ENCODE measurements at regions not wholly inside any gene's neighbourhood (a gene's known extent, or its start where the extent isn't known, plus 50 kb on each side); places are given as distances from the start of the nearest gene placed in this dataset.

DNA sequence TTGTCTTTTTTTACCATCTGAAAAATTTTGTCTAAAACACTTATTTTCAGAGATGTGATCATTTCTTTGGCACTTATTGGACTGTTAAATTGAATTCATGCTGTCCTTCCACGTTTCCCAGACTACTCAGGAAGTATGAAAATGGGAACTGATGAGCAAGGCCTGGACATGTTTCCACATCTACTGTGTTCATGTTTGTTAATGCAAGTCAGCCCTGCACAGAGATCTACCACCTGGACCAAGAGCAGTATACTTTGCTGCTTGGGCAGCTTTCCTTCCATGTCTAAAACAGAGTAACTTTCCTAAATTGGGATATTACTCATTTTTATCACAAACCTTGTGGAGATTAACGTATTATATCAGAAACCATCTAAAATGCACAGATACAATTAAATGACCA, 687.4 kb downstream of the DIAPH3 start:
- no peaks in the 10 kb centered on the region for H3K36me3 ChIP-seq (ENCODE audit: low read depth)
- CTCF ChIA-PET, result no interaction called here
- POLR2A ChIA-PET (ENCODE audit: unreplicated experiment), result interaction anchor here (0.6 kb wide), 1 partner anchor 972 kb away, joined by 3 read pairs; no protein-coding TSS in a partner anchor
- no peak overlapping the region for H2AFZ ChIP-seq
- H3F3A ChIP-seq (ENCODE audit: insufficient read depth, low read depth), result no peaks in the 10 kb centered on the region
- H3K9me3 ChIP-seq (ENCODE audit: insufficient read depth, low read depth), result no peaks in the 10 kb centered on the region
- H3K27ac ChIP-seq, result no peak overlapping the region
- BruUV-seq (replicated peaks), result no TSS peak
- no peak for DNase-seq
- no peaks in the 10 kb centered on the region for H4K20me1 ChIP-seq (ENCODE audit: insufficient read depth)
- no peak for TF ChIP-seq EZH2 (IDR thresholded peaks at IDR 0.05; ENCODE audit: low read depth)
- TF ChIP-seq, protein P1, sequence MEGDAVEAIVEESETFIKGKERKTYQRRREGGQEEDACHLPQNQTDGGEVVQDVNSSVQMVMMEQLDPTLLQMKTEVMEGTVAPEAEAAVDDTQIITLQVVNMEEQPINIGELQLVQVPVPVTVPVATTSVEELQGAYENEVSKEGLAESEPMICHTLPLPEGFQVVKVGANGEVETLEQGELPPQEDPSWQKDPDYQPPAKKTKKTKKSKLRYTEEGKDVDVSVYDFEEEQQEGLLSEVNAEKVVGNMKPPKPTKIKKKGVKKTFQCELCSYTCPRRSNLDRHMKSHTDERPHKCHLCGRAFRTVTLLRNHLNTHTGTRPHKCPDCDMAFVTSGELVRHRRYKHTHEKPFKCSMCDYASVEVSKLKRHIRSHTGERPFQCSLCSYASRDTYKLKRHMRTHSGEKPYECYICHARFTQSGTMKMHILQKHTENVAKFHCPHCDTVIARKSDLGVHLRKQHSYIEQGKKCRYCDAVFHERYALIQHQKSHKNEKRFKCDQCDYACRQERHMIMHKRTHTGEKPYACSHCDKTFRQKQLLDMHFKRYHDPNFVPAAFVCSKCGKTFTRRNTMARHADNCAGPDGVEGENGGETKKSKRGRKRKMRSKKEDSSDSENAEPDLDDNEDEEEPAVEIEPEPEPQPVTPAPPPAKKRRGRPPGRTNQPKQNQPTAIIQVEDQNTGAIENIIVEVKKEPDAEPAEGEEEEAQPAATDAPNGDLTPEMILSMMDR (conservative IDR thresholded peaks at IDR 0.05), result no peak
- no peaks in the 10 kb centered on the region for H3K4me1 ChIP-seq (replicated peaks; ENCODE audit: insufficient read depth)
- intact Hi-C loops (cut with micrococcal nuclease; ENCODE audit: unreplicated experiment), result no loop called here
- no peak overlapping the region for H3K4me2 ChIP-seq
- no peaks in the 10 kb centered on the region for H3K27me3 ChIP-seq (ENCODE audit: insufficient read depth, low read depth)
- no peaks in the 10 kb centered on the region for H3K79me2 ChIP-seq (ENCODE audit: low read depth)
- no peaks in the 10 kb centered on the region for H3K9me2 ChIP-seq (ENCODE audit: insufficient read depth)
- no peak overlapping the region for H3K4me3 ChIP-seq

DNA sequence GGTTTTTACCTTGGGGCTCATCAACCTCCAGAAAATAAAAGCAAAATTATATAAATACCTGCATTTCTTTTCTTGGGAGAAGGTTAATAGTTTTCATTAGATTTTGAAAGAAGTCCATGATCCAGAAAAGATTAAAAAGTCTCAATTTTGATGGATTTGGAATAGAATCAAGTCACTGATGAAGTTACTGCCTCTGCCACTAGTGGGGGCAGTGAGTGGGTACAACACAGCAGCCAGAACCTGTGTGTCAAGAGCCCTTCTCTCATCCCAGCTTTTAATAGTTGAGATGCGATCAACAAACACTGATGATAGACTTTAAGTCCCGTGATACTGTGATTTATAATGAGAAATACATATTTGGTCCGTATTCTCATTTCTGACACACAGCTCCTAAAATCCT, 686.7 kb downstream of the DIAPH3 start:
- H3K4me3 ChIP-seq, result no peak overlapping the region
- H3K27me3 ChIP-seq (ENCODE audit: insufficient read depth, low read depth), result no peaks in the 10 kb centered on the region
- H3K79me2 ChIP-seq (ENCODE audit: low read depth), result no peaks in the 10 kb centered on the region
- no peaks in the 10 kb centered on the region for H3K9me3 ChIP-seq (ENCODE audit: insufficient read depth, low read depth)
- H3K4me2 ChIP-seq, result no peak overlapping the region
- no peaks in the 10 kb centered on the region for H3K4me1 ChIP-seq (replicated peaks; ENCODE audit: insufficient read depth)
- no peak for DNase-seq
- no peaks in the 10 kb centered on the region for H3K36me3 ChIP-seq (ENCODE audit: low read depth)
- CTCF ChIA-PET, result no interaction called here
- no peaks in the 10 kb centered on the region for H3K9me2 ChIP-seq (ENCODE audit: insufficient read depth)
- intact Hi-C loops (cut with micrococcal nuclease; ENCODE audit: unreplicated experiment), result no loop called here
- H3F3A ChIP-seq (ENCODE audit: insufficient read depth, low read depth), result no peaks in the 10 kb centered on the region
- no peak overlapping the region for H2AFZ ChIP-seq
- H3K27ac ChIP-seq, result no peak overlapping the region
- no TSS peak for BruUV-seq (replicated peaks)
- TF ChIP-seq, protein P1 (conservative IDR thresholded peaks at IDR 0.05), result peak; percentile 30; the same call in 1 of the 2 replicates
- TF ChIP-seq EZH2 (IDR thresholded peaks at IDR 0.05; ENCODE audit: low read depth), result no peak
- H4K20me1 ChIP-seq (ENCODE audit: insufficient read depth), result no peaks in the 10 kb centered on the region
- POLR2A ChIA-PET (ENCODE audit: unreplicated experiment), result no interaction called here

DNA sequence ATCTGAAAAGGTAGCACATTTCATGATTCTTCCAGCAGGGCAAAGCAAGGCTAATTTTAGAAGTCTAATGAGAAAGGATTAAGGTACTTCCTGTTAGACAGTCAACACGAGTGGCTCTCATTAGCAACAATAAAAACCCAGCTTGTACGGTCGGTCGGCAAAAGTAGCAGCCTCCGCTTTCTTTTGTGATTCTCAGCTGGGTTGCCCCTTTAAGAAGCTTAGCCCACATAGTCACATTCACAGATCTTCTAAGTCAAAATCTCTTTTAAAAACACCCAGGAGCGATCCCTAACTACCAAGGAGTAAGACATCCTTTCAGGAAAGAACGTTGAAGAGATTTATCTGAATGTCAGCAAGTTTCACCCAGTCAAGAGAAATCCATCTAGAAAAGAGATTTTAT, 684.8 kb downstream of the DIAPH3 start:
- no peak for DNase-seq
- no peaks in the 10 kb centered on the region for H3K36me3 ChIP-seq (ENCODE audit: low read depth)
- no peaks in the 10 kb centered on the region for H3K9me2 ChIP-seq (ENCODE audit: insufficient read depth)
- CTCF ChIA-PET, result no interaction called here
- POLR2A ChIA-PET (ENCODE audit: unreplicated experiment), result no interaction called here
- no peaks in the 10 kb centered on the region for H3K4me1 ChIP-seq (replicated peaks; ENCODE audit: insufficient read depth)
- H3K9me3 ChIP-seq (ENCODE audit: insufficient read depth, low read depth), result no peaks in the 10 kb centered on the region
- no peak overlapping the region for H3K4me3 ChIP-seq
- no peak overlapping the region for H3K27ac ChIP-seq
- intact Hi-C loops (cut with micrococcal nuclease; ENCODE audit: unreplicated experiment), result no loop called here
- TF ChIP-seq EZH2 (IDR thresholded peaks at IDR 0.05; ENCODE audit: low read depth), result no peak
- TF ChIP-seq, protein P1 (conservative IDR thresholded peaks at IDR 0.05), result no peak
- H3K27me3 ChIP-seq (ENCODE audit: insufficient read depth, low read depth), result no peaks in the 10 kb centered on the region
- H3K79me2 ChIP-seq (ENCODE audit: low read depth), result no peaks in the 10 kb centered on the region
- no TSS peak for BruUV-seq (replicated peaks)
- H2AFZ ChIP-seq, result no peak overlapping the region
- no peaks in the 10 kb centered on the region for H4K20me1 ChIP-seq (ENCODE audit: insufficient read depth)
- no peaks in the 10 kb centered on the region for H3F3A ChIP-seq (ENCODE audit: insufficient read depth, low read depth)
- H3K4me2 ChIP-seq, result no peak overlapping the region
